ENCODE measurements at regions not wholly inside any gene's neighbourhood (a gene's known extent, or its start where the extent isn't known, plus 50 kb on each side); places are given as distances from the start of the nearest gene placed in this dataset.
"Not testable (repeated sequence)": the region's sequence is repeated elsewhere in the genome, so short reads cannot be mapped to it uniquely, and the experiment has no call there.

- DNase-seq = not testable (repeated sequence)
These were observed 362.7 kb upstream of the ATXN7L3B start for GRCh38 chr12:74174961-74175360.

GRCh38 chr12:74185360-74185759 is 352.3 kb upstream of the ATXN7L3B start:
- no peak for DNase-seq

- no peak for DNase-seq
These were observed 344.4 kb upstream of the ATXN7L3B start for GRCh38 chr12:74193191-74193590.

GRCh38 chr12:74204236-74204635 is 333.4 kb upstream of the ATXN7L3B start:
- DNase-seq = no peak

- DNase-seq = no peak
These were observed 309.6 kb upstream of the ATXN7L3B start for GRCh38 chr12:74227846-74228545.

- no peak for DNase-seq
These were observed 308.0 kb upstream of the ATXN7L3B start for GRCh38 chr12:74229671-74230070.

- no peak for DNase-seq
These were observed 302.3 kb upstream of the ATXN7L3B start for GRCh38 chr12:74235342-74235741.

GRCh38 chr12:74241341-74241740 is 296.3 kb upstream of the ATXN7L3B start:
- DNase-seq = no peak

GRCh38 chr12:74242088-74242487 is 295.5 kb upstream of the ATXN7L3B start:
- no peak for DNase-seq

GRCh38 chr12:74245458-74245857 is 292.2 kb upstream of the ATXN7L3B start:
- DNase-seq = no peak

- no peak for DNase-seq
These were observed 286.7 kb upstream of the ATXN7L3B start for GRCh38 chr12:74250891-74251290.

- not testable (repeated sequence) for DNase-seq
These were observed 283.8 kb upstream of the ATXN7L3B start for GRCh38 chr12:74253826-74254225.

- DNase-seq = no peak
These were observed 282.9 kb upstream of the ATXN7L3B start for GRCh38 chr12:74254784-74255183.

GRCh38 chr12:74259199-74259598 is 278.4 kb upstream of the ATXN7L3B start:
- DNase-seq = no peak

GRCh38 chr12:74264692-74265091 is 272.9 kb upstream of the ATXN7L3B start:
- DNase-seq = no peak

GRCh38 chr12:74269355-74269754 is 268.3 kb upstream of the ATXN7L3B start:
- DNase-seq = not testable (repeated sequence)

GRCh38 chr12:74280156-74280655 is 257.4 kb upstream of the ATXN7L3B start:
- DNase-seq = no peak

- DNase-seq = not testable (repeated sequence)
These were observed 256.0 kb upstream of the ATXN7L3B start for GRCh38 chr12:74281401-74282180.

GRCh38 chr12:74283646-74284045 is 254.0 kb upstream of the ATXN7L3B start:
- no peak for DNase-seq

GRCh38 chr12:74285773-74286172 is 251.9 kb upstream of the ATXN7L3B start:
- no peak for DNase-seq

- no peak for DNase-seq
These were observed 251.4 kb upstream of the ATXN7L3B start for GRCh38 chr12:74286254-74286653.

- DNase-seq = no peak
These were observed 245.1 kb upstream of the ATXN7L3B start for GRCh38 chr12:74292351-74293194.

GRCh38 chr12:74293689-74294131 is 243.9 kb upstream of the ATXN7L3B start:
- no peak for DNase-seq
